ENCODE measurements at regions not wholly inside any gene's neighbourhood (a gene's known extent, or its start where the extent isn't known, plus 50 kb on each side); places are given as distances from the start of the nearest gene placed in this dataset.

DNA sequence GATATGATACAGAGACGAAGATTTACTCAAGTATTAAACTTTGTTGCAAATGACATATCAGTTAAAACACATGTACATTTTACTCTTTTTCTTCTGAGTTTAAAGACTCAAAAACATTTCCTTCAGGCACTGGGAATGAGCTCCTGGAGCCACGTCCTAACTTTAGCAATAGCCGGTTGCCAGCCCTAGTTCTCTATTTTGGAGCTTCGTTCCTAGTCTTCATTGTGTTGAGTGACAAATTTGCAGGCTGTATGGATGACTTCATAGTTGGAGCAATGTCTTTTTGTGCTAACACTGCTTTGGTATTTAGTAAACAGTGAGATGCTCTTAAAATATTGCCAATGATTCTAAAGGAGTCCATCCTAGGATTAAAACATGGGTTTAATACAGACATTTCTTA lies 190.9 kb downstream of the FAT4 start:
- no peak overlapping the region for H2AFZ ChIP-seq (ENCODE audit: insufficient read depth, low read depth, low read length, poor library complexity, severe bottlenecking)
- H3K27me3 ChIP-seq (replicated peaks in 1 of 4; ENCODE audit: control extremely low read depth in 1 of 4, control insufficient read depth in 3 of 4, insufficient read depth in 4 of 4, low read length in 3 of 4), result no peaks in the 10 kb centered on the region

GRCh38 chr4:125507141-125507540 lies 192.4 kb downstream of the FAT4 start:
- Histone ChIP-seq H3K36me3 (replicated peaks in 1 of 2; ENCODE audit: control extremely low read depth in 1 of 2, control insufficient read depth in 1 of 2, extremely low read depth in 1 of 2, insufficient read depth in 2 of 2, low read length in 1 of 2) (no peaks in the 10 kb centered on the region), H4K20me1 (ENCODE audit: control insufficient read depth, insufficient read depth, low read length, poor library complexity, severe bottlenecking) (no peaks in the 10 kb centered on the region), H3K27ac (ENCODE audit: low read length in 2 of 2) (no peak overlapping the region), H3K79me2 (ENCODE audit: control insufficient read depth, insufficient read depth, low read length) (no peaks in the 10 kb centered on the region), H3K9me3 (ENCODE audit: control extremely low read depth in 1 of 3, control insufficient read depth in 2 of 3, insufficient read depth in 1 of 3, low read length in 2 of 3) (no peaks in the 10 kb centered on the region), H3K4me1 (ENCODE audit: control insufficient read depth in 2 of 2, insufficient read depth in 2 of 2, low read length in 2 of 2) (no peaks in the 10 kb centered on the region), H2AFZ (ENCODE audit: insufficient read depth, low read depth, low read length, poor library complexity, severe bottlenecking) (no peak overlapping the region), H3K4me3 (ENCODE audit: control extremely low read depth in 1 of 5, extremely low read depth in 1 of 5, insufficient read depth in 1 of 5, low read depth in 2 of 5, low read length in 4 of 5) (no peak overlapping the region), H3K4me2 (replicated peaks; ENCODE audit: low read depth, low read length, poor library complexity, severe bottlenecking) (no peak overlapping the region), H3K27me3 (replicated peaks in 1 of 4; ENCODE audit: control extremely low read depth in 1 of 4, control insufficient read depth in 3 of 4, insufficient read depth in 4 of 4, low read length in 3 of 4) (no peaks in the 10 kb centered on the region), H3K9ac (ENCODE audit: low read length) (no peak overlapping the region)
- no peak for DNase-seq
- Mint-ChIP-seq H3K9me3 (ENCODE audit: insufficient read depth) (peaks cover 6% of the 10 kb centered on the region), H3K4me3 (no peak overlapping the region), H3K27me3 (no peaks in the 10 kb centered on the region), H3K4me1 (no peaks in the 10 kb centered on the region), H3K27ac (no peak overlapping the region)
- POLR2A ChIA-PET, result no interaction called here
- intact Hi-C loops (cut with micrococcal nuclease), result no loop called here
- TF ChIP-seq EZH2 (IDR thresholded peaks at IDR 0.05; ENCODE audit: borderline replicate concordance, insufficient read depth, low read depth, low read length, poor library complexity, severe bottlenecking), result no peak
- TF ChIP-seq, protein P1, sequence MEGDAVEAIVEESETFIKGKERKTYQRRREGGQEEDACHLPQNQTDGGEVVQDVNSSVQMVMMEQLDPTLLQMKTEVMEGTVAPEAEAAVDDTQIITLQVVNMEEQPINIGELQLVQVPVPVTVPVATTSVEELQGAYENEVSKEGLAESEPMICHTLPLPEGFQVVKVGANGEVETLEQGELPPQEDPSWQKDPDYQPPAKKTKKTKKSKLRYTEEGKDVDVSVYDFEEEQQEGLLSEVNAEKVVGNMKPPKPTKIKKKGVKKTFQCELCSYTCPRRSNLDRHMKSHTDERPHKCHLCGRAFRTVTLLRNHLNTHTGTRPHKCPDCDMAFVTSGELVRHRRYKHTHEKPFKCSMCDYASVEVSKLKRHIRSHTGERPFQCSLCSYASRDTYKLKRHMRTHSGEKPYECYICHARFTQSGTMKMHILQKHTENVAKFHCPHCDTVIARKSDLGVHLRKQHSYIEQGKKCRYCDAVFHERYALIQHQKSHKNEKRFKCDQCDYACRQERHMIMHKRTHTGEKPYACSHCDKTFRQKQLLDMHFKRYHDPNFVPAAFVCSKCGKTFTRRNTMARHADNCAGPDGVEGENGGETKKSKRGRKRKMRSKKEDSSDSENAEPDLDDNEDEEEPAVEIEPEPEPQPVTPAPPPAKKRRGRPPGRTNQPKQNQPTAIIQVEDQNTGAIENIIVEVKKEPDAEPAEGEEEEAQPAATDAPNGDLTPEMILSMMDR (IDR thresholded peaks at IDR 0.05), result no peak
- CTCF ChIA-PET, result no interaction called here
- ATAC-seq (ENCODE audit: low read depth), result no peak

More for the DNA sequence above, 190.9 kb downstream of the FAT4 start:
- intact Hi-C loops (cut with micrococcal nuclease), result no loop called here
- WGBS (ENCODE audit: insufficient coverage), result 93% methylated on average over 3 of the region's 4 CpGs
- no peaks in the 10 kb centered on the region for H3K79me2 ChIP-seq (ENCODE audit: control insufficient read depth, insufficient read depth, low read length)
- no peaks in the 10 kb centered on the region for H3K36me3 ChIP-seq (replicated peaks in 1 of 2; ENCODE audit: control extremely low read depth in 1 of 2, control insufficient read depth in 1 of 2, extremely low read depth in 1 of 2, insufficient read depth in 2 of 2, low read length in 1 of 2)
- Mint-ChIP-seq H3K27me3 (no peaks in the 10 kb centered on the region), H3K4me1 (no peaks in the 10 kb centered on the region), H3K9me3 (ENCODE audit: insufficient read depth) (peaks cover 6% of the 10 kb centered on the region), H3K27ac (no peak overlapping the region), H3K4me3 (no peak overlapping the region)
- no peaks in the 10 kb centered on the region for H3K4me1 ChIP-seq (ENCODE audit: control insufficient read depth in 2 of 2, insufficient read depth in 2 of 2, low read length in 2 of 2)
- ATAC-seq (ENCODE audit: low read depth) (no peak), DNase-seq (no peak)
- H3K9me3 ChIP-seq (ENCODE audit: control extremely low read depth in 1 of 3, control insufficient read depth in 2 of 3, insufficient read depth in 1 of 3, low read length in 2 of 3), result no peaks in the 10 kb centered on the region
- ChIA-PET CTCF (no interaction called here), POLR2A (no interaction called here)
- H3K27ac ChIP-seq (ENCODE audit: low read length in 2 of 2), result no peak overlapping the region
- TF ChIP-seq, protein P1 (IDR thresholded peaks at IDR 0.05), result no peak
- no peak for TF ChIP-seq EZH2 (IDR thresholded peaks at IDR 0.05; ENCODE audit: borderline replicate concordance, insufficient read depth, low read depth, low read length, poor library complexity, severe bottlenecking)
- no peak overlapping the region for H3K9ac ChIP-seq (ENCODE audit: low read length)
- no peak overlapping the region for H3K4me2 ChIP-seq (replicated peaks; ENCODE audit: low read depth, low read length, poor library complexity, severe bottlenecking)
- H4K20me1 ChIP-seq (ENCODE audit: control insufficient read depth, insufficient read depth, low read length, poor library complexity, severe bottlenecking), result no peaks in the 10 kb centered on the region
- no peak overlapping the region for H3K4me3 ChIP-seq (ENCODE audit: control extremely low read depth in 1 of 5, extremely low read depth in 1 of 5, insufficient read depth in 1 of 5, low read depth in 2 of 5, low read length in 4 of 5)

Measured in B cell (primary cell).